Breast epithelium (tissue), 3 donors: ENCODE measurements at regions not wholly inside any gene's neighbourhood (a gene's known extent, or its start where the extent isn't known, plus 50 kb on each side); places are given as distances from the start of the nearest gene placed in this dataset.

Experiments used
- CTCF ChIP-seq, 3 donors: fragments of 450-650 bp; IDR thresholded peaks; one replicate each; pipeline ENCODE4 v1.5.1; 2016 to 2017; ENCODE audit warnings: antibody characterized with exemption in 3 of 3, mild to moderate bottlenecking in 3 of 3, moderate library complexity in 3 of 3
- POLR2A ChIP-seq: fragments of 450-650 bp; IDR thresholded peaks from one replicate; pipeline ENCODE4 v1.6.1; 2016; ENCODE audit warnings: antibody characterized with exemption, mild to moderate bottlenecking, moderate library complexity

GRCh38 chr21:35635261-35635660, 425.1 kb downstream of the SETD4 start:
- TF ChIP-seq CTCF (IDR thresholded peaks at IDR 0.05) (no peak), POLR2A (no peak)
